Loucy (cell line): ENCODE measurements at regions not wholly inside any gene's neighbourhood (a gene's known extent, or its start where the extent isn't known, plus 50 kb on each side); places are given as distances from the start of the nearest gene placed in this dataset.

Source experiments
- H2AFZ ChIP-seq: fragments of 200-600 bp; sonication (generic); 2 replicates; pipeline ENCODE4 v1.6.0; 2016; ENCODE audit warnings: antibody characterized with exemption, mild to moderate bottlenecking, low read length, moderate library complexity
- H3F3A ChIP-seq: fragments of 200-600 bp; 2 replicates; pipeline ENCODE4 v1.6.0; 2016; ENCODE audit warnings: antibody characterized with exemption, low read depth, mild to moderate bottlenecking
- H3K27me3 ChIP-seq: fragments of 200-600 bp; sonication (generic); 2 replicates; pipeline ENCODE4 v1.6.1; 2014; ENCODE audit warnings: low read length, mild to moderate bottlenecking; ENCODE audit not compliant: insufficient read depth, poor library complexity, severe bottlenecking
- H3K36me3 ChIP-seq: fragments of 200-600 bp; sonication (generic); 2 replicates; pipeline ENCODE4 v1.6.1; 2016; ENCODE audit warnings: low read length; ENCODE audit not compliant: insufficient read depth
- H3K4me1 ChIP-seq: fragments of 200-600 bp; sonication (generic); 2 replicates; pipeline ENCODE4 v1.5.1; 2014; ENCODE audit warnings: low read length, mild to moderate bottlenecking; ENCODE audit not compliant: insufficient read depth, poor library complexity, severe bottlenecking
- H3K4me2 ChIP-seq: fragments of 200-600 bp; sonication (generic); 2 replicates; pipeline ENCODE4 v1.6.0; 2014; ENCODE audit warnings: antibody characterized with exemption, low read length, low read depth, mild to moderate bottlenecking; ENCODE audit not compliant: poor library complexity, severe bottlenecking
- H3K4me3 ChIP-seq: fragments of 200-600 bp; sonication (generic); 2 replicates; pipeline ENCODE4 v1.5.1; 2014; ENCODE audit warnings: low read length, mild to moderate bottlenecking, mixed read lengths; ENCODE audit not compliant: poor library complexity, severe bottlenecking
- H3K79me2 ChIP-seq: fragments of 200-600 bp; sonication (generic); 2 replicates; pipeline ENCODE4 v1.6.1; 2014; ENCODE audit warnings: low read length; ENCODE audit not compliant: insufficient read depth
- H3K9ac ChIP-seq: fragments of 200-600 bp; sonication (generic); 2 replicates; pipeline ENCODE4 v1.6.0; 2014; ENCODE audit warnings: mild to moderate bottlenecking, low read depth, low read length, moderate library complexity; ENCODE audit not compliant: poor library complexity, severe bottlenecking
- H3K9me2 ChIP-seq: fragments of 200-600 bp; sonication (generic); replicated peaks from 2 replicates; pipeline ENCODE4 v1.6.1; 2016; ENCODE audit warnings: low read depth, low read length, mixed read lengths
- H3K9me3 ChIP-seq: fragments of 200-600 bp; sonication (generic); 2 replicates; pipeline ENCODE4 v1.6.1; 2014; ENCODE audit warnings: mild to moderate bottlenecking, antibody characterized with exemption, low read length, low read depth; ENCODE audit not compliant: insufficient read depth
- H4K20me1 ChIP-seq: fragments of 200-600 bp; sonication (generic); 2 replicates; pipeline ENCODE4 v1.6.0; 2014; ENCODE audit warnings: antibody characterized with exemption, low read length, mild to moderate bottlenecking; ENCODE audit not compliant: insufficient read depth, poor library complexity, severe bottlenecking
- EZH2phosphoT487 ChIP-seq: fragments of 200-600 bp; IDR thresholded peaks from 2 replicates; pipeline ENCODE4 v1.6.1; 2018; ENCODE audit warnings: antibody characterized with exemption, mild to moderate bottlenecking, moderate library complexity, borderline replicate concordance
- TF ChIP-seq, protein P1 (sequence below): fragments of 200-600 bp; sonication (generic); conservative IDR thresholded peaks from 2 replicates; pipeline ENCODE4 v1.5.1; 2014; ENCODE audit warnings: mild to moderate bottlenecking, antibody characterized with exemption, low read length

DNA sequence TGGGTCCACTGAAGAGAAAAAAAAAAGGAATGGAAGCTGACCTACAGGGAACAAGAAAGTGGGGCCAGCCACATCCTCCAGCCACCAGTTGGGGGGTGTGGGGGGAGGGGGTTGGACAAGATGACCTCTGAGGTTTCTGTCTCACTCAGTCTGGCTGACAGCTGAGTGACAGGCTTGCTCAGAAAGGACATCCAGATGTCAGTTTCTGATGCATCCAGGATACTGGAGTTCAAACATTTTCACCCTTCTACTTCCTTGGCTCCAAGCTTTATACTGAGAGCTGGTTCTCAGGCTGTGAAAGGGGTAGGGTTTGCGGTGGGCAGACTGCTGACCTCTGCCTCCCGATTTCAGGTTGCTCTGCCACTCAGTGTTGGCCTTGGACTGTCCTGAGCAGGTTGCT lies 2178.3 kb downstream of the TP53TG3F start:
- Histone ChIP-seq H3K9me2 (no peaks in the 10 kb centered on the region), H3K4me2 (no peak overlapping the region)

DNA sequence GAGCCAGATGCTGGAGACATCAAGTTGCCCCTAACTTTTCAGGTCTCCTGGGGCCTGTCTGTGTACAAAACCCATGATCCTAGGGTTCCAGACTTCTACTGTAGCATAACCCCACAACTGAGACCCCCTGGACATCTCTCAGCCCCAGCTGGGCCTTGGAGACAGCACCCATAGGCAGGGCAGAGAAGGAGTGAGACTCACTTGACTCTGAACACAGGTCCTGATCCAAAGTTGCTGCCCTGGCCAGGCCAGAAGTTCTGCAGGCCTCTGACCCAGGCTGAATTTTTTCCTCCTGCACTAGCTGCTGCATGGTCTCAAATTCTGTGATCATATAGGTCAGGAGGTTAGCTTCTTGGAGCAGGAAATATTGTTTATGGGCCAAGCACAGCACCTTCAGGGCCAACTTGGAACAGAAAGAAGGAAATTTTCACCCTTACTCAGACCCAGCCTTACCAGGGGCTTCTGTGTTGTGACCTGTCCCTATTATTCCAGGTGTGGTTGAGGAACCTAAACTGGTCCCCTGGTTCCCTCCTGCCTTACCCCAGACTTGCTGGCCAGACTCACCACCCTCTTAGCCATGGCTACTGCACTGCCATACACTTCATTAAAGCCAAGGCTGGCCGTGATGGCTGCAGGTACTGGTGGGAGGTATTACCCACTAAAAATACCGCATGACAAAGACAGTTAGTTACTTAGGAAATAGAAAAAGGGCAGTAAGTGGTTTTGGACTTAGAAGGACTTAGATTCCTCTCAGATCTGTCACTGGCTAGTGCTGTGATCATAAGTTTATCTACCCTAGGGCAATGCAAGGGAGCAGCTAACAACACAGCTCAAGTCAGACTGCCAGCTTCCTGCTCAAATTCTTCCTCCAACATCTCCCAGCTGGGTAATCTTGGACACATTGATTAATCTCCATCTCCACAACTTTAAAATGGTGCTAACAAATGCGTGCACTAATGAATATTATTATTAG lies 2180.1 kb downstream of the TP53TG3F start:
- Histone ChIP-seq H3K79me2 (no peaks in the 10 kb centered on the region), H3K4me2 (no peak overlapping the region), H3K9me3 (peaks cover 6% of the 10 kb centered on the region; the same call in 1 of the 2 replicates), H3K9ac (no peak overlapping the region), H3K4me3 (no peak overlapping the region), H3K36me3 (no peaks in the 10 kb centered on the region), H4K20me1 (no peaks in the 10 kb centered on the region), H3F3A (no peaks in the 10 kb centered on the region), H3K27me3 (no peaks in the 10 kb centered on the region), H2AFZ (no peak overlapping the region), H3K9me2 (no peaks in the 10 kb centered on the region), H3K4me1 (no peaks in the 10 kb centered on the region)
- TF ChIP-seq EZH2phosphoT487, result no peak
- TF ChIP-seq, protein P1, sequence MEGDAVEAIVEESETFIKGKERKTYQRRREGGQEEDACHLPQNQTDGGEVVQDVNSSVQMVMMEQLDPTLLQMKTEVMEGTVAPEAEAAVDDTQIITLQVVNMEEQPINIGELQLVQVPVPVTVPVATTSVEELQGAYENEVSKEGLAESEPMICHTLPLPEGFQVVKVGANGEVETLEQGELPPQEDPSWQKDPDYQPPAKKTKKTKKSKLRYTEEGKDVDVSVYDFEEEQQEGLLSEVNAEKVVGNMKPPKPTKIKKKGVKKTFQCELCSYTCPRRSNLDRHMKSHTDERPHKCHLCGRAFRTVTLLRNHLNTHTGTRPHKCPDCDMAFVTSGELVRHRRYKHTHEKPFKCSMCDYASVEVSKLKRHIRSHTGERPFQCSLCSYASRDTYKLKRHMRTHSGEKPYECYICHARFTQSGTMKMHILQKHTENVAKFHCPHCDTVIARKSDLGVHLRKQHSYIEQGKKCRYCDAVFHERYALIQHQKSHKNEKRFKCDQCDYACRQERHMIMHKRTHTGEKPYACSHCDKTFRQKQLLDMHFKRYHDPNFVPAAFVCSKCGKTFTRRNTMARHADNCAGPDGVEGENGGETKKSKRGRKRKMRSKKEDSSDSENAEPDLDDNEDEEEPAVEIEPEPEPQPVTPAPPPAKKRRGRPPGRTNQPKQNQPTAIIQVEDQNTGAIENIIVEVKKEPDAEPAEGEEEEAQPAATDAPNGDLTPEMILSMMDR, result no peak

More for the DNA sequence above, 2178.3 kb downstream of the TP53TG3F start:
- Histone ChIP-seq H3K27me3 (no peaks in the 10 kb centered on the region), H3K79me2 (no peaks in the 10 kb centered on the region), H3K4me1 (no peaks in the 10 kb centered on the region), H3K36me3 (no peaks in the 10 kb centered on the region), H2AFZ (no peak overlapping the region), H3F3A (no peaks in the 10 kb centered on the region), H4K20me1 (no peaks in the 10 kb centered on the region), H3K9me3 (peaks cover 6% of the 10 kb centered on the region; the same call in 1 of the 2 replicates), H3K9ac (no peak overlapping the region), H3K4me3 (no peak overlapping the region)
- TF ChIP-seq EZH2phosphoT487, result no peak
- TF ChIP-seq, protein P1, result no peak

DNA sequence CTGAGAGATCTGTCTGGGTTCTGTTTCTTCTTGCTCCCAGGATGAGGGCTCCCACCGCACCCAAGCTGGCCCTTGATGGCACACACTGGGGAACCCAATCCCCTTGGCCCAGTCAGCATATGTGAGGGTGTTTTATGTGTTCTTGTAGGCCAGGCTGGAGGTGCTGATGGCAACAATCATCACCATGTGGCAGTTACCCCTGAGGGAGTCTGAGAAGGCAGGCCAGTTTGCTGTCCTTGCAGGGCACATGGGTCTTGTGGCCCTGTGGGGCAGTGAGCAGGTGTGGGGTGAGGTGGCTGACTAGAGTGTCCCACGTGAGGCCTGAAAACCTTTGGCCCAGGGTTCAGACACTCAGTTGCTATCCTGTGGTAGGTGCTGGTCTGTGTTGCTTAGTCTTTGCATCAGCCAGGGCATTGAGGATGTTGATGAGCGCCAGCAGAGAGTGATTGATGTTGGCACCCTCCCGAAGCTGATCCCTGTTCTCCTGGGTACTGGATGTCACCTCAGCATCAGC lies 2183.0 kb downstream of the TP53TG3F start:
- Histone ChIP-seq H3K36me3 (no peaks in the 10 kb centered on the region), H3K9me3 (peaks cover 7% of the 10 kb centered on the region; the same call in 1 of the 2 replicates), H4K20me1 (no peaks in the 10 kb centered on the region), H3K27me3 (no peaks in the 10 kb centered on the region), H3K4me3 (no peak overlapping the region), H2AFZ (no peak overlapping the region), H3K4me2 (no peak overlapping the region), H3F3A (no peaks in the 10 kb centered on the region), H3K4me1 (no peaks in the 10 kb centered on the region), H3K9ac (no peak overlapping the region), H3K79me2 (no peaks in the 10 kb centered on the region), H3K9me2 (no peaks in the 10 kb centered on the region)
- no peak for TF ChIP-seq EZH2phosphoT487
- TF ChIP-seq, protein P1, result no peak
